ENCODE measurements at regions not wholly inside any gene's neighbourhood (a gene's known extent, or its start where the extent isn't known, plus 50 kb on each side); places are given as distances from the start of the nearest gene placed in this dataset.
"Not testable (repeated sequence)": the region's sequence is repeated elsewhere in the genome, so short reads cannot be mapped to it uniquely, and the experiment has no call there.

- Mint-ChIP-seq H3K36me3 (no peaks in the 10 kb centered on the region), H3K27ac (no peak overlapping the region), H3K27me3 (ENCODE audit: low read depth) (peaks cover 12% of the 10 kb centered on the region), H3K4me3 (no peak overlapping the region), H3K9me3 (no peaks in the 10 kb centered on the region), H3K4me1 (no peaks in the 10 kb centered on the region)
- DNase-seq (ENCODE audit: low spot score in 2 of 2, unreplicated experiment in 2 of 2): no peak
- TF ChIP-seq CTCF (IDR thresholded peaks at IDR 0.05; ENCODE audit: unreplicated experiment): no peak
Measured at GRCh38 chr4:127335073-127335620, 297.6 kb upstream of the INTU start.

GRCh38 chr4:127335732-127336131 is 297.0 kb upstream of the INTU start:
- DNase-seq (ENCODE audit: low spot score in 2 of 2, unreplicated experiment in 2 of 2): no peak
- Mint-ChIP-seq H3K27ac (no peak overlapping the region), H3K36me3 (no peaks in the 10 kb centered on the region), H3K4me3 (no peak overlapping the region), H3K4me1 (no peaks in the 10 kb centered on the region), H3K9me3 (no peaks in the 10 kb centered on the region), H3K27me3 (ENCODE audit: low read depth) (peaks cover 12% of the 10 kb centered on the region)
- TF ChIP-seq CTCF (IDR thresholded peaks at IDR 0.05; ENCODE audit: unreplicated experiment): no peak

GRCh38 chr4:127343123-127343522 is 289.6 kb upstream of the INTU start:
- not testable (repeated sequence) for H3K4me1 Mint-ChIP-seq; H3K4me3 Mint-ChIP-seq; H3K27ac Mint-ChIP-seq; H3K36me3 Mint-ChIP-seq; DNase-seq (ENCODE audit: low spot score in 2 of 2, unreplicated experiment in 2 of 2); H3K27me3 Mint-ChIP-seq (ENCODE audit: low read depth)
- H3K9me3 Mint-ChIP-seq: peaks cover 10% of the 10 kb centered on the region

- H3K4me1 Mint-ChIP-seq: no peaks in the 10 kb centered on the region
- TF ChIP-seq CTCF (IDR thresholded peaks at IDR 0.05; ENCODE audit: unreplicated experiment): no peak
- H3K36me3 Mint-ChIP-seq: no peaks in the 10 kb centered on the region
- no peak overlapping the region for H3K27ac Mint-ChIP-seq
- H3K9me3 Mint-ChIP-seq: peaks cover 12% of the 10 kb centered on the region
- no peak overlapping the region for H3K4me3 Mint-ChIP-seq
- DNase-seq (ENCODE audit: low spot score in 2 of 2, unreplicated experiment in 2 of 2): no peak
- no peaks in the 10 kb centered on the region for H3K27me3 Mint-ChIP-seq (ENCODE audit: low read depth)
Measured at GRCh38 chr4:127344071-127344470, 288.7 kb upstream of the INTU start.

- Mint-ChIP-seq H3K36me3 (no peaks in the 10 kb centered on the region), H3K27ac (no peak overlapping the region), H3K9me3 (peaks cover 14% of the 10 kb centered on the region), H3K27me3 (ENCODE audit: low read depth) (no peaks in the 10 kb centered on the region), H3K4me3 (no peak overlapping the region), H3K4me1 (no peaks in the 10 kb centered on the region)
- no peak for TF ChIP-seq CTCF (IDR thresholded peaks at IDR 0.05; ENCODE audit: unreplicated experiment)
- no peak for DNase-seq (ENCODE audit: low spot score in 2 of 2, unreplicated experiment in 2 of 2)
Measured at GRCh38 chr4:127347936-127348335, 284.8 kb upstream of the INTU start.

GRCh38 chr4:127352220-127353113 is 280.3 kb upstream of the INTU start:
- no peak for DNase-seq (ENCODE audit: low spot score in 2 of 2, unreplicated experiment in 2 of 2)
- no peak overlapping the region for H3K27ac Mint-ChIP-seq
- H3K4me3 Mint-ChIP-seq: no peak overlapping the region
- H3K27me3 Mint-ChIP-seq (ENCODE audit: low read depth): peaks cover 2% of the 10 kb centered on the region
- H3K4me1 Mint-ChIP-seq: no peaks in the 10 kb centered on the region
- H3K9me3 Mint-ChIP-seq: peaks cover 12% of the 10 kb centered on the region
- TF ChIP-seq CTCF (IDR thresholded peaks at IDR 0.05; ENCODE audit: unreplicated experiment): no peak
- H3K36me3 Mint-ChIP-seq: no peaks in the 10 kb centered on the region
